ENCODE measurements at regions not wholly inside any gene's neighbourhood (a gene's known extent, or its start where the extent isn't known, plus 50 kb on each side); places are given as distances from the start of the nearest gene placed in this dataset.

DNA sequence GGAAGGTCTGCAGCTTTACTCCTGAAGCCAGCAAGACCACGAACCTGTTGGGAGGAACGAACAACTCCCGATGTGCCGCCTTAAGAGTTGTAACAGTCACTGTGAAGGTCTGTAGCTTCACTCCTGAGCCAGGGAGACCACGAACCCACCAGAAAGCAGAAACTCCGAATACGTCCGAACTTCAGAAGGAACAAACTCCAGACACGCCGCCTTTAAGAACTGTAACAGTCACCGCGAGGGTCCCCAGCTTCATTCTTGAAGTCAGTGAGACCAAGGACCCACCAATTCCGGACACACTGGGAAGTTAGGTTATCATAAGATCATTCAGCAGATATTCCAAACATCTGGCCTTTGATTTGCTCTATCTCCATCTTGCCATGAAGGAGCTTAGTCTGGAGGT is 1623.0 kb downstream of the SLITRK1 start:
- H4K20me1 ChIP-seq (ENCODE audit: insufficient read depth, poor library complexity, severe bottlenecking), result no peaks in the 10 kb centered on the region
- DNase-seq (ENCODE audit: low spot score), result no peak
- H3K4me1 ChIP-seq (ENCODE audit: insufficient read depth), result no peaks in the 10 kb centered on the region
- H3K79me2 ChIP-seq, result no peaks in the 10 kb centered on the region
- H3K36me3 ChIP-seq (replicated peaks; ENCODE audit: insufficient read depth, low read depth), result no peaks in the 10 kb centered on the region
- 97% methylated on average over 13 of the region's 13 CpGs for WGBS (ENCODE audit: low lambda C conversion rate, missing lambda C conversion rate)
- no peaks in the 10 kb centered on the region for H3K9me3 ChIP-seq (ENCODE audit: low read depth)
- no peak overlapping the region for H3K4me2 ChIP-seq
- no peaks in the 10 kb centered on the region for H3K27me3 ChIP-seq
- no peak overlapping the region for H2AFZ ChIP-seq
- H3K27ac ChIP-seq, result no peak overlapping the region
- no peak overlapping the region for H3K4me3 ChIP-seq
- TF ChIP-seq EZH2phosphoT487 (IDR thresholded peaks at IDR 0.05; ENCODE audit: low read depth, severe bottlenecking, unreplicated experiment), result no peak
- no peak for TF ChIP-seq CTCF (IDR thresholded peaks at IDR 0.05; ENCODE audit: poor library complexity)
- no peak for TF ChIP-seq EZH2 (IDR thresholded peaks at IDR 0.05; ENCODE audit: borderline replicate concordance)
- no peaks in the 10 kb centered on the region for H3K9me2 ChIP-seq (replicated peaks; ENCODE audit: insufficient read depth)

- no peak for TF ChIP-seq EZH2phosphoT487 (IDR thresholded peaks at IDR 0.05; ENCODE audit: low read depth, severe bottlenecking, unreplicated experiment)
- no peak for TF ChIP-seq CTCF (IDR thresholded peaks at IDR 0.05; ENCODE audit: poor library complexity)
- TF ChIP-seq EZH2 (IDR thresholded peaks at IDR 0.05; ENCODE audit: borderline replicate concordance), result no peak
Observed at GRCh38 chr13:82257790-82258507, 1624.3 kb downstream of the SLITRK1 start.

DNA sequence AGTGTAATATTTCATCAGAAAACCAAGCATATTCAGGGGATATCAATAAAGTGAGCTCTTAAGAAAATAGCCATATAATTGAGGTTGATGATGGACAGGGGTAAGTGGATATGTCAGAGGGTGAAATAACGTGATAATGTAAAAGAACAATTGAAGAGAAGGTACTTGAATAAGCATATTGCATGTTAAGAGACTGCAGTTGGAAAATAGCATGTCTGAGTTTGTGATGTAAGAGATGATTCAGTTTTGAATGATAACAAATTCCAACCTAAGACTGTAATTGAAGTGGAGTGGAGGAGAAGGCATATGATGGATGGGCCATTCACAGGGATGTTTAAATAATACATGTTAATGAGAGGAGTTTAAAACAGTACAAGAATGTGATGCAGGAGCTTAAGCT is 1633.5 kb downstream of the SLITRK1 start:
- 89% methylated on average over 1 of the region's 1 CpG for WGBS (ENCODE audit: low lambda C conversion rate, missing lambda C conversion rate)
- Histone ChIP-seq H2AFZ (no peak overlapping the region), H3K79me2 (no peaks in the 10 kb centered on the region), H4K20me1 (ENCODE audit: insufficient read depth, poor library complexity, severe bottlenecking) (no peaks in the 10 kb centered on the region), H3K36me3 (replicated peaks; ENCODE audit: insufficient read depth, low read depth) (no peaks in the 10 kb centered on the region), H3K4me3 (no peak overlapping the region), H3K4me2 (no peak overlapping the region), H3K9me3 (ENCODE audit: low read depth) (no peaks in the 10 kb centered on the region), H3K4me1 (ENCODE audit: insufficient read depth) (no peaks in the 10 kb centered on the region), H3K9me2 (replicated peaks; ENCODE audit: insufficient read depth) (no peaks in the 10 kb centered on the region), H3K27ac (no peak overlapping the region), H3K27me3 (no peaks in the 10 kb centered on the region)
- TF ChIP-seq EZH2 (IDR thresholded peaks at IDR 0.05; ENCODE audit: borderline replicate concordance) (no peak), EZH2phosphoT487 (IDR thresholded peaks at IDR 0.05; ENCODE audit: low read depth, severe bottlenecking, unreplicated experiment) (no peak), CTCF (IDR thresholded peaks at IDR 0.05; ENCODE audit: poor library complexity) (no peak)
- DNase-seq (ENCODE audit: low spot score), result no peak

More at GRCh38 chr13:82257790-82258507, 1624.3 kb downstream of the SLITRK1 start:
- Histone ChIP-seq H3K36me3 (replicated peaks; ENCODE audit: insufficient read depth, low read depth) (no peaks in the 10 kb centered on the region), H3K4me3 (no peak overlapping the region), H3K4me1 (ENCODE audit: insufficient read depth) (no peaks in the 10 kb centered on the region), H3K79me2 (no peaks in the 10 kb centered on the region), H3K27me3 (no peaks in the 10 kb centered on the region), H3K27ac (no peak overlapping the region), H3K9me2 (replicated peaks; ENCODE audit: insufficient read depth) (no peaks in the 10 kb centered on the region), H4K20me1 (ENCODE audit: insufficient read depth, poor library complexity, severe bottlenecking) (no peaks in the 10 kb centered on the region), H3K4me2 (no peak overlapping the region), H2AFZ (no peak overlapping the region), H3K9me3 (ENCODE audit: low read depth) (no peaks in the 10 kb centered on the region)
- whole genome bisulfite sequencing (ENCODE audit: low lambda C conversion rate, missing lambda C conversion rate), result 94% methylated on average over 33 of the region's 56 CpGs
- DNase-seq (ENCODE audit: low spot score), result no peak

Measured in hepatocyte (in vitro differentiated cells).